Progenitor cell of endocrine pancreas (in vitro differentiated cells): ENCODE measurements at regions not wholly inside any gene's neighbourhood (a gene's known extent, or its start where the extent isn't known, plus 50 kb on each side); places are given as distances from the start of the nearest gene placed in this dataset.

Source experiments
- DNase-seq: peaks from one replicate; pipeline ENCODE4 v3.0.0; 2021; ENCODE audit warnings: low spot score; ENCODE audit not compliant: unreplicated experiment
- H3K27ac Mint-ChIP-seq: 2 replicates; pipeline ENCODE4 v1.8.0; 2021; ENCODE audit warnings: mild to moderate bottlenecking, moderate library complexity, mixed read lengths
- H3K27me3 Mint-ChIP-seq: 2 replicates; pipeline ENCODE4 v1.8.0; 2021; ENCODE audit warnings: mixed read lengths
- H3K36me3 Mint-ChIP-seq: 2 replicates; pipeline ENCODE4 v1.8.0; 2022; ENCODE audit warnings: mixed read lengths; ENCODE audit not compliant: insufficient read depth
- H3K4me1 Mint-ChIP-seq: 2 replicates; pipeline ENCODE4 v1.8.0; 2021; ENCODE audit warnings: low read depth, mixed read lengths
- H3K4me3 Mint-ChIP-seq: 2 replicates; pipeline ENCODE4 v1.8.0; 2021; ENCODE audit warnings: low read depth, mild to moderate bottlenecking, moderate library complexity, mixed read lengths
- H3K9me3 Mint-ChIP-seq: 2 replicates; pipeline ENCODE4 v1.8.0; 2021; ENCODE audit warnings: low read depth, mixed read lengths
- CTCF ChIP-seq: fragments of 200-600 bp; sonication (generic); IDR thresholded peaks from one replicate; pipeline ENCODE4 v1.5.0; 2021; ENCODE audit warnings: antibody characterized with exemption, mild to moderate bottlenecking; ENCODE audit not compliant: unreplicated experiment

GRCh38 chr22:49021131-49021925 lies 806.3 kb downstream of the BRD1 start:
- Mint-ChIP-seq H3K27me3 (peaks cover 16% of the 10 kb centered on the region), H3K36me3 (no peaks in the 10 kb centered on the region), H3K9me3 (no peaks in the 10 kb centered on the region), H3K4me3 (no peak overlapping the region), H3K4me1 (peaks cover 4% of the 10 kb centered on the region), H3K27ac (no peak overlapping the region)
- no peak for TF ChIP-seq CTCF
- DNase-seq = no peak

- Mint-ChIP-seq H3K4me3 (no peak overlapping the region), H3K27me3 (peaks cover 16% of the 10 kb centered on the region), H3K36me3 (no peaks in the 10 kb centered on the region), H3K4me1 (peaks cover 3% of the 10 kb centered on the region), H3K9me3 (no peaks in the 10 kb centered on the region), H3K27ac (no peak overlapping the region)
- no peak for TF ChIP-seq CTCF
- DNase-seq = no peak
These were observed 807.6 kb downstream of the BRD1 start for GRCh38 chr22:49019737-49020713.

GRCh38 chr22:49018601-49019000 lies 809.1 kb downstream of the BRD1 start:
- Mint-ChIP-seq H3K36me3 (no peaks in the 10 kb centered on the region), H3K27me3 (peaks cover 13% of the 10 kb centered on the region), H3K9me3 (no peaks in the 10 kb centered on the region), H3K4me3 (no peak overlapping the region), H3K4me1 (peaks cover 4% of the 10 kb centered on the region), H3K27ac (no peak overlapping the region)
- DNase-seq = no peak
- no peak for TF ChIP-seq CTCF

- no peaks in the 10 kb centered on the region for H3K9me3 Mint-ChIP-seq
- H3K4me3 Mint-ChIP-seq = no peak overlapping the region
- peaks cover 4% of the 10 kb centered on the region for H3K4me1 Mint-ChIP-seq
- no peak for DNase-seq
- no peak overlapping the region for H3K27ac Mint-ChIP-seq
- peaks cover 15% of the 10 kb centered on the region for H3K27me3 Mint-ChIP-seq
- no peak for TF ChIP-seq CTCF
- H3K36me3 Mint-ChIP-seq = no peaks in the 10 kb centered on the region
These were observed 810.0 kb downstream of the BRD1 start for GRCh38 chr22:49017482-49018329.
